ENCODE measurements at regions not wholly inside any gene's neighbourhood (a gene's known extent, or its start where the extent isn't known, plus 50 kb on each side); places are given as distances from the start of the nearest gene placed in this dataset.

DNA sequence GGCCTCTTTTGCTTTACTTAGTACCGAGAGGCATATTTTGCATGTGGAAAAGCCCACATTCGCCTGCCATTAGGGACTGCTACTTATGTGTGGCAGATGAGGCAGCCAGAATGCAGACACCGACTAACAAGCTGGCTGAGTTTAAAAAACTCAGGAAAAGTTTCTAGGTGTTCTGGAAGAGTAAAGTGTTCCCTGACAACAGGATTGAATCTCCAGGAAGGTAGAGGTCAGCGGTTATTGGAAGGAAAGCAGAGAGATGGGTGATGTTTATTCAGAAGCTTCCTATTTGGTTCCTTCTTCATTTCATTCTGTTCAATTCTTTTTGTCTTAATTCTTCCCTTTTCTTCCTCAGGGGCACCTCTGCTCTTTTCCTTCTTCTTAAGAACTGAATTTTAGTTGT, 206.9 kb upstream of the SNX7 start:
- TF ChIP-seq, protein P1, sequence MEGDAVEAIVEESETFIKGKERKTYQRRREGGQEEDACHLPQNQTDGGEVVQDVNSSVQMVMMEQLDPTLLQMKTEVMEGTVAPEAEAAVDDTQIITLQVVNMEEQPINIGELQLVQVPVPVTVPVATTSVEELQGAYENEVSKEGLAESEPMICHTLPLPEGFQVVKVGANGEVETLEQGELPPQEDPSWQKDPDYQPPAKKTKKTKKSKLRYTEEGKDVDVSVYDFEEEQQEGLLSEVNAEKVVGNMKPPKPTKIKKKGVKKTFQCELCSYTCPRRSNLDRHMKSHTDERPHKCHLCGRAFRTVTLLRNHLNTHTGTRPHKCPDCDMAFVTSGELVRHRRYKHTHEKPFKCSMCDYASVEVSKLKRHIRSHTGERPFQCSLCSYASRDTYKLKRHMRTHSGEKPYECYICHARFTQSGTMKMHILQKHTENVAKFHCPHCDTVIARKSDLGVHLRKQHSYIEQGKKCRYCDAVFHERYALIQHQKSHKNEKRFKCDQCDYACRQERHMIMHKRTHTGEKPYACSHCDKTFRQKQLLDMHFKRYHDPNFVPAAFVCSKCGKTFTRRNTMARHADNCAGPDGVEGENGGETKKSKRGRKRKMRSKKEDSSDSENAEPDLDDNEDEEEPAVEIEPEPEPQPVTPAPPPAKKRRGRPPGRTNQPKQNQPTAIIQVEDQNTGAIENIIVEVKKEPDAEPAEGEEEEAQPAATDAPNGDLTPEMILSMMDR (IDR thresholded peaks at IDR 0.05): no peak
- no peak for TF ChIP-seq POLR2A (IDR thresholded peaks at IDR 0.05)
- no peak for TF ChIP-seq POLR2AphosphoS5 (IDR thresholded peaks at IDR 0.05)
